ENCODE measurements at regions not wholly inside any gene's neighbourhood (a gene's known extent, or its start where the extent isn't known, plus 50 kb on each side); places are given as distances from the start of the nearest gene placed in this dataset.

DNA sequence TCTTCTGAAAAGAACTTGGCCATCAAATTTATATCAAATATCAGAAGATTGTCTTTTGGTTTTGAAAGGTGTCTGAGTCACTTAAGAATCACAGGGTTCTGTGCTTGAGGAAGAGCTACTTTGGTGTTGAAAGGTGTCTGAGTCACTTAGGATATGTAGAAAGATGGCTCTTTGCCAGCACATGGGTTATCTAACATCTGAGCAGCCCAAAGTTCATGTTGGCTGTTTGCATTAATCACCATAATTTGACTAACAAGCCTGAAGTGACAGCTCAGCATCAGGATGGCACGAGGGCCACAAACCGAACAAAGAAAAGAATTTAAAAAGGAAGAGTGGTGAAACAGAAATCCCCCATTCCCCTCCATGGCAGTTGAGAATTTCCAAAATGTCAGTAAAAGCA, 190.5 kb upstream of the CMC1 start:
- TF ChIP-seq, protein P1, sequence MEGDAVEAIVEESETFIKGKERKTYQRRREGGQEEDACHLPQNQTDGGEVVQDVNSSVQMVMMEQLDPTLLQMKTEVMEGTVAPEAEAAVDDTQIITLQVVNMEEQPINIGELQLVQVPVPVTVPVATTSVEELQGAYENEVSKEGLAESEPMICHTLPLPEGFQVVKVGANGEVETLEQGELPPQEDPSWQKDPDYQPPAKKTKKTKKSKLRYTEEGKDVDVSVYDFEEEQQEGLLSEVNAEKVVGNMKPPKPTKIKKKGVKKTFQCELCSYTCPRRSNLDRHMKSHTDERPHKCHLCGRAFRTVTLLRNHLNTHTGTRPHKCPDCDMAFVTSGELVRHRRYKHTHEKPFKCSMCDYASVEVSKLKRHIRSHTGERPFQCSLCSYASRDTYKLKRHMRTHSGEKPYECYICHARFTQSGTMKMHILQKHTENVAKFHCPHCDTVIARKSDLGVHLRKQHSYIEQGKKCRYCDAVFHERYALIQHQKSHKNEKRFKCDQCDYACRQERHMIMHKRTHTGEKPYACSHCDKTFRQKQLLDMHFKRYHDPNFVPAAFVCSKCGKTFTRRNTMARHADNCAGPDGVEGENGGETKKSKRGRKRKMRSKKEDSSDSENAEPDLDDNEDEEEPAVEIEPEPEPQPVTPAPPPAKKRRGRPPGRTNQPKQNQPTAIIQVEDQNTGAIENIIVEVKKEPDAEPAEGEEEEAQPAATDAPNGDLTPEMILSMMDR (IDR thresholded peaks at IDR 0.05), result no peak
- TF ChIP-seq POLR2A (IDR thresholded peaks at IDR 0.05), result no peak
